ENCODE measurements at regions not wholly inside any gene's neighbourhood (a gene's known extent, or its start where the extent isn't known, plus 50 kb on each side); places are given as distances from the start of the nearest gene placed in this dataset.

DNA sequence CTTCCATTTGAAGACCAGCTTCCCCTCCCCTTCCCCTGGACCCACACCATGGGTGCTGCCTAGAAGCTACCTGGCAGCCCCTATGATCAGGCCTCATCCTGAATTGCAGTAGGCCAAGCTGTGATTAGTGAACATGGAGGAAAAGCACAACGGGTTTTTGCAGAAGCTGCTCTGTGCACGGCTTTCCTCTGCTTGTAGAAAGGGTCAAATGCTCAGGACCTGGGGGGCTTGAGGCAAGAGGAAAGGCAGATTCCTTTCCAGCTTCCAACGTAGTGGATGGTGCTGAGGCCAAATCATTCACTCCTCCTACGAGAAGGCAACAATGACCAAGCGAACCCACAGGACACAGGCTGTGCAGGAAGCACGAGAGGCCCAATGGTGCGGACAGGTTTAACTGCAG lies 410.3 kb upstream of the SHH start:
- H3K4me3 ChIP-seq (ENCODE audit: control extremely low read depth in 1 of 5, extremely low read depth in 1 of 5, insufficient read depth in 1 of 5, low read depth in 2 of 5, low read length in 4 of 5): no peak overlapping the region
- H3K4me2 ChIP-seq (replicated peaks; ENCODE audit: low read depth, low read length, poor library complexity, severe bottlenecking): no peak overlapping the region
- H3K36me3 ChIP-seq (replicated peaks in 1 of 2; ENCODE audit: control extremely low read depth in 1 of 2, control insufficient read depth in 1 of 2, extremely low read depth in 1 of 2, insufficient read depth in 2 of 2, low read length in 1 of 2): no peaks in the 10 kb centered on the region
- no peak overlapping the region for H2AFZ ChIP-seq (ENCODE audit: insufficient read depth, low read depth, low read length, poor library complexity, severe bottlenecking)
- H3K27me3 Mint-ChIP-seq: peaks cover 3% of the 10 kb centered on the region
- H4K20me1 ChIP-seq (ENCODE audit: control insufficient read depth, insufficient read depth, low read length, poor library complexity, severe bottlenecking): no peaks in the 10 kb centered on the region
- no peak overlapping the region for H3K27ac Mint-ChIP-seq
- no peaks in the 10 kb centered on the region for H3K4me1 ChIP-seq (ENCODE audit: control insufficient read depth in 2 of 2, insufficient read depth in 2 of 2, low read length in 2 of 2)
- no peak for DNase-seq
- intact Hi-C loops (cut with micrococcal nuclease): no loop called here
- no peak overlapping the region for H3K27ac ChIP-seq (ENCODE audit: low read length in 2 of 2)
- H3K4me3 Mint-ChIP-seq: no peak overlapping the region
- H3K79me2 ChIP-seq (ENCODE audit: control insufficient read depth, insufficient read depth, low read length): no peaks in the 10 kb centered on the region
- H3K27me3 ChIP-seq (replicated peaks in 1 of 4; ENCODE audit: control extremely low read depth in 1 of 4, control insufficient read depth in 3 of 4, insufficient read depth in 4 of 4, low read length in 3 of 4): no peaks in the 10 kb centered on the region
- ATAC-seq (ENCODE audit: low read depth): no peak
- H3K9me3 Mint-ChIP-seq (ENCODE audit: insufficient read depth): no peaks in the 10 kb centered on the region
- 76% methylated on average over 7 of the region's 7 CpGs for WGBS (ENCODE audit: insufficient coverage)
- TF ChIP-seq CTCF (IDR thresholded peaks at IDR 0.05) (no peak), EZH2 (IDR thresholded peaks at IDR 0.05; ENCODE audit: borderline replicate concordance, insufficient read depth, low read depth, low read length, poor library complexity, severe bottlenecking) (no peak)
- POLR2A ChIA-PET: no interaction called here
- CTCF ChIA-PET: no interaction called here
- peaks cover 0 to 16% (median 0%) of the 10 kb centered on the region in 3 donors for H3K9me3 ChIP-seq (ENCODE audit: control extremely low read depth in 1 of 3, control insufficient read depth in 2 of 3, insufficient read depth in 1 of 3, low read length in 2 of 3)
- no peaks in the 10 kb centered on the region for H3K4me1 Mint-ChIP-seq
- H3K9ac ChIP-seq (ENCODE audit: low read length): no peak overlapping the region

GRCh38 chr7:156222151-156222550 lies 409.9 kb upstream of the SHH start:
- Histone ChIP-seq H3K9me3 (ENCODE audit: control extremely low read depth in 1 of 3, control insufficient read depth in 2 of 3, insufficient read depth in 1 of 3, low read length in 2 of 3) (peaks cover 0 to 16% (median 0%) of the 10 kb centered on the region in 3 donors), H2AFZ (ENCODE audit: insufficient read depth, low read depth, low read length, poor library complexity, severe bottlenecking) (no peak overlapping the region), H3K27me3 (replicated peaks in 1 of 4; ENCODE audit: control extremely low read depth in 1 of 4, control insufficient read depth in 3 of 4, insufficient read depth in 4 of 4, low read length in 3 of 4) (no peaks in the 10 kb centered on the region), H3K4me1 (ENCODE audit: control insufficient read depth in 2 of 2, insufficient read depth in 2 of 2, low read length in 2 of 2) (no peaks in the 10 kb centered on the region), H3K4me2 (replicated peaks; ENCODE audit: low read depth, low read length, poor library complexity, severe bottlenecking) (no peak overlapping the region), H3K79me2 (ENCODE audit: control insufficient read depth, insufficient read depth, low read length) (no peaks in the 10 kb centered on the region), H3K27ac (ENCODE audit: low read length in 2 of 2) (no peak overlapping the region), H3K4me3 (ENCODE audit: control extremely low read depth in 1 of 5, extremely low read depth in 1 of 5, insufficient read depth in 1 of 5, low read depth in 2 of 5, low read length in 4 of 5) (no peak overlapping the region), H3K9ac (ENCODE audit: low read length) (no peak overlapping the region), H3K36me3 (replicated peaks in 1 of 2; ENCODE audit: control extremely low read depth in 1 of 2, control insufficient read depth in 1 of 2, extremely low read depth in 1 of 2, insufficient read depth in 2 of 2, low read length in 1 of 2) (no peaks in the 10 kb centered on the region), H4K20me1 (ENCODE audit: control insufficient read depth, insufficient read depth, low read length, poor library complexity, severe bottlenecking) (no peaks in the 10 kb centered on the region)
- 92% methylated on average over 4 of the region's 4 CpGs for WGBS (ENCODE audit: insufficient coverage)
- peaks cover 3% of the 10 kb centered on the region for H3K27me3 Mint-ChIP-seq
- ChIA-PET CTCF (no interaction called here), POLR2A (no interaction called here)
- no peak overlapping the region for H3K4me3 Mint-ChIP-seq
- ATAC-seq (ENCODE audit: low read depth) (no peak), DNase-seq (no peak)
- H3K9me3 Mint-ChIP-seq (ENCODE audit: insufficient read depth): no peaks in the 10 kb centered on the region
- intact Hi-C loops (cut with micrococcal nuclease): no loop called here
- H3K27ac Mint-ChIP-seq: no peak overlapping the region
- no peak for TF ChIP-seq CTCF (IDR thresholded peaks at IDR 0.05)
- no peak for TF ChIP-seq EZH2 (IDR thresholded peaks at IDR 0.05; ENCODE audit: borderline replicate concordance, insufficient read depth, low read depth, low read length, poor library complexity, severe bottlenecking)
- H3K4me1 Mint-ChIP-seq: no peaks in the 10 kb centered on the region

Measured in B cell (primary cell).